KMS-11 (cell line): ENCODE measurements at regions not wholly inside any gene's neighbourhood (a gene's known extent, or its start where the extent isn't known, plus 50 kb on each side); places are given as distances from the start of the nearest gene placed in this dataset.

Experiments
- H2AFZ ChIP-seq: fragments of 200-600 bp; sonication (generic); 2 replicates; pipeline ENCODE4 v1.6.1; 2016; ENCODE audit warnings: antibody characterized with exemption, mixed run types, low read depth
- H3K27ac ChIP-seq: fragments of 200-600 bp; sonication (generic); 2 replicates; pipeline ENCODE4 v1.6.1; 2016; ENCODE audit warnings: mild to moderate bottlenecking, mixed run types
- H3K27me3 ChIP-seq: fragments of 200-600 bp; sonication (generic); 2 replicates; pipeline ENCODE4 v1.6.1; 2017; ENCODE audit warnings: mild to moderate bottlenecking, low read depth, mixed run types, moderate library complexity; ENCODE audit not compliant: insufficient read depth
- H3K36me3 ChIP-seq: fragments of 200-600 bp; sonication (generic); 2 replicates; pipeline ENCODE4 v1.6.1; 2017; ENCODE audit warnings: mild to moderate bottlenecking, mixed run types; ENCODE audit not compliant: insufficient read depth
- H3K4me1 ChIP-seq: fragments of 200-600 bp; sonication (generic); 2 replicates; pipeline ENCODE4 v1.6.1; 2016; ENCODE audit warnings: mild to moderate bottlenecking, low read depth, mixed run types; ENCODE audit not compliant: poor library complexity, severe bottlenecking
- H3K4me2 ChIP-seq: fragments of 200-600 bp; sonication (generic); 2 replicates; pipeline ENCODE4 v1.7.0; 2016; ENCODE audit warnings: mild to moderate bottlenecking, mixed run types
- H3K4me3 ChIP-seq: fragments of 200-600 bp; sonication (generic); IDR thresholded peaks from 2 replicates; pipeline ENCODE4 v1.6.1; 2017; ENCODE audit warnings: low read depth, low read length, mixed read lengths; ENCODE audit not compliant: insufficient read depth
- H3K79me2 ChIP-seq: fragments of 200-600 bp; sonication (generic); 2 replicates; pipeline ENCODE4 v1.6.1; 2016; ENCODE audit warnings: low read depth, mixed run types; ENCODE audit not compliant: insufficient read depth
- H3K9ac ChIP-seq: fragments of 200-600 bp; sonication (generic); 2 replicates; pipeline ENCODE4 v1.6.1; 2016; ENCODE audit warnings: mild to moderate bottlenecking, mixed run types
- H4K20me1 ChIP-seq: fragments of 200-600 bp; sonication (generic); 2 replicates; pipeline ENCODE4 v1.6.1; 2016; ENCODE audit warnings: mild to moderate bottlenecking, mixed run types; ENCODE audit not compliant: insufficient read depth
- TF ChIP-seq, protein P1 (sequence below): fragments of 200-600 bp; sonication (generic); conservative IDR thresholded peaks from 2 replicates; pipeline ENCODE4 v1.6.1; 2017; ENCODE audit warnings: low read depth, mild to moderate bottlenecking, antibody characterized with exemption, low read length, moderate library complexity, mixed read lengths

- Histone ChIP-seq H3K4me2 (0 out of 2 replicates have a peak overlapping the region, but pooled peaks have one; percentile 41), H3K27me3 (no peaks in the 10 kb centered on the region), H4K20me1 (no peaks in the 10 kb centered on the region), H3K27ac (no peak overlapping the region), H2AFZ (no peak overlapping the region), H3K9ac (no peak overlapping the region), H3K4me3 (no peak overlapping the region), H3K4me1 (peaks cover 45% of the 10 kb centered on the region), H3K36me3 (no peaks in the 10 kb centered on the region), H3K79me2 (no peaks in the 10 kb centered on the region)
- TF ChIP-seq, protein P1, sequence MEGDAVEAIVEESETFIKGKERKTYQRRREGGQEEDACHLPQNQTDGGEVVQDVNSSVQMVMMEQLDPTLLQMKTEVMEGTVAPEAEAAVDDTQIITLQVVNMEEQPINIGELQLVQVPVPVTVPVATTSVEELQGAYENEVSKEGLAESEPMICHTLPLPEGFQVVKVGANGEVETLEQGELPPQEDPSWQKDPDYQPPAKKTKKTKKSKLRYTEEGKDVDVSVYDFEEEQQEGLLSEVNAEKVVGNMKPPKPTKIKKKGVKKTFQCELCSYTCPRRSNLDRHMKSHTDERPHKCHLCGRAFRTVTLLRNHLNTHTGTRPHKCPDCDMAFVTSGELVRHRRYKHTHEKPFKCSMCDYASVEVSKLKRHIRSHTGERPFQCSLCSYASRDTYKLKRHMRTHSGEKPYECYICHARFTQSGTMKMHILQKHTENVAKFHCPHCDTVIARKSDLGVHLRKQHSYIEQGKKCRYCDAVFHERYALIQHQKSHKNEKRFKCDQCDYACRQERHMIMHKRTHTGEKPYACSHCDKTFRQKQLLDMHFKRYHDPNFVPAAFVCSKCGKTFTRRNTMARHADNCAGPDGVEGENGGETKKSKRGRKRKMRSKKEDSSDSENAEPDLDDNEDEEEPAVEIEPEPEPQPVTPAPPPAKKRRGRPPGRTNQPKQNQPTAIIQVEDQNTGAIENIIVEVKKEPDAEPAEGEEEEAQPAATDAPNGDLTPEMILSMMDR, result no peak
Measured at GRCh38 chrX:42954880-42955279, 176.9 kb upstream of the PPP1R2C start.

DNA sequence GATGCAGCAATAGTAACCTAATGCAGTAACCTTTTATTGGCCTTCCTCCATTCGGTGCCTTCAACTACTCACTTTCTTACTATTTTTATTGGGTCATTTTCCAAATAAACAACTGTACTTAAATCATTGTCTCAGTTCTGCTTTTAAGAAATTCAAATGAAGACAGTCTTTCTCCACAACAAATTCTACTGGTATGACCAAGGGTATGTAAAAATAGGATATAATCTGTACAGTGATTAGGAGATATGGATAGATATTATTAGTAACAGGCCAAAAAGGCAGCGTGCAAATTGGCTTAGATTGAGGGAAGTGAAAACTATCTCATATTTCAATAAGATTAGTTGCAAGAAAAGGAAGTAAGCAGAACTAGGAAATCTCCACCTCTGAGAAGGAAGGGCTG lies 177.4 kb upstream of the PPP1R2C start:
- H3K4me2 ChIP-seq, result peak overlapping the region; percentile 41; the same call in 1 of the 2 replicates
- no peak overlapping the region for H3K9ac ChIP-seq
- H3K27me3 ChIP-seq, result no peaks in the 10 kb centered on the region
- no peak overlapping the region for H3K4me3 ChIP-seq
- no peaks in the 10 kb centered on the region for H3K36me3 ChIP-seq
- H2AFZ ChIP-seq, result no peak overlapping the region
- H3K79me2 ChIP-seq, result no peaks in the 10 kb centered on the region
- TF ChIP-seq, protein P1, result no peak
- no peaks in the 10 kb centered on the region for H4K20me1 ChIP-seq
- H3K27ac ChIP-seq, result no peak overlapping the region
- peaks cover 40% of the 10 kb centered on the region for H3K4me1 ChIP-seq

GRCh38 chrX:42967681-42968300 lies 189.8 kb upstream of the PPP1R2C start:
- no peak overlapping the region for H3K4me2 ChIP-seq

DNA sequence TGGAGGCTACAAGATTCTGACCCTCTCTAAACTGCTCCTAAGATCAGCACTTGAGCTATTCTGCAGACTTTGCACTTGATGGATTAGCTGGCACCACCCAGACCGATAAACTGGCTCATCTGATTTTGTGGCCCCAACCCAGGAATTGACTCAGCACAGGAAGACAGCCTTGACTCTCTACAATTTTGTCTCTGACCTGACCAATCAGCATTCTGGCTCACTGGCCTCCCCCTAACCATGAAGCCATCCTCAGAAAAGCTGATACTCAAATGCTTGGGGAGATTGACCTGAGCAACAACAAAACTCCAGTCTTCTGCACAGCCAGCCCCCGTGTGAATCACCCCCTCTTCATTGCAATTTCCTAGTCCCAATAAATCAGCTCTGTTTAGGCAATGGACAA lies 195.4 kb upstream of the PPP1R2C start:
- H3K4me1 ChIP-seq, result no peaks in the 10 kb centered on the region
- H3K4me3 ChIP-seq, result no peak overlapping the region

More at GRCh38 chrX:42967681-42968300, 189.8 kb upstream of the PPP1R2C start:
- H4K20me1 ChIP-seq, result no peaks in the 10 kb centered on the region
- H3K79me2 ChIP-seq, result no peaks in the 10 kb centered on the region
- no peak overlapping the region for H3K27ac ChIP-seq
- H3K4me1 ChIP-seq, result no peaks in the 10 kb centered on the region
- no peak overlapping the region for H3K4me3 ChIP-seq
- TF ChIP-seq, protein P1, result no peak
- H3K9ac ChIP-seq, result no peak overlapping the region
- no peaks in the 10 kb centered on the region for H3K27me3 ChIP-seq
- H3K36me3 ChIP-seq, result no peaks in the 10 kb centered on the region
- H2AFZ ChIP-seq, result no peak overlapping the region

More for the DNA sequence above, 195.4 kb upstream of the PPP1R2C start:
- H2AFZ ChIP-seq, result no peak overlapping the region
- no peak overlapping the region for H3K4me2 ChIP-seq
- no peak overlapping the region for H3K27ac ChIP-seq
- no peaks in the 10 kb centered on the region for H3K36me3 ChIP-seq
- no peaks in the 10 kb centered on the region for H4K20me1 ChIP-seq
- TF ChIP-seq, protein P1, result no peak
- no peaks in the 10 kb centered on the region for H3K79me2 ChIP-seq
- no peaks in the 10 kb centered on the region for H3K27me3 ChIP-seq
- no peak overlapping the region for H3K9ac ChIP-seq
